WERI-Rb-1 (cell line): ENCODE measurements at regions not wholly inside any gene's neighbourhood (a gene's known extent, or its start where the extent isn't known, plus 50 kb on each side); places are given as distances from the start of the nearest gene placed in this dataset.
A peak's percentile ranks its signal among the peaks of the same experiment; 100 is the strongest.

ENCODE experiments used
- DNase-seq: peaks from one replicate; pipeline ENCODE4 v3.0.0-alpha.2; 2020
- H3K27ac ChIP-seq: fragments of 250-450 bp; sonication (Bioruptor Pico); 2 replicates; pipeline ENCODE4 v1.5.1; 2020; ENCODE audit warnings: mild to moderate bottlenecking, moderate library complexity
- H3K27me3 ChIP-seq: fragments of 250-450 bp; sonication (Bioruptor Pico); 2 replicates; pipeline ENCODE4 v1.5.1; 2021; ENCODE audit warnings: mild to moderate bottlenecking, low read depth, moderate library complexity; ENCODE audit not compliant: insufficient read depth, severe bottlenecking
- H3K36me3 ChIP-seq: fragments of 250-450 bp; sonication (Bioruptor Pico); 2 replicates; pipeline ENCODE4 v1.5.1; 2020; ENCODE audit warnings: mild to moderate bottlenecking, moderate library complexity
- H3K4me3 ChIP-seq: 2 replicates; pipeline ENCODE4 v1.5.1; 2011; ENCODE audit warnings: low read depth, mild to moderate bottlenecking, control low read depth, low read length
- H3K9me3 ChIP-seq: fragments of 250-450 bp; sonication (Bioruptor Pico); 2 replicates; pipeline ENCODE4 v1.5.1; 2021; ENCODE audit warnings: mild to moderate bottlenecking, moderate library complexity; ENCODE audit not compliant: severe bottlenecking
- TF ChIP-seq, protein P1 (sequence below): IDR thresholded peaks from 2 replicates; pipeline ENCODE4 v1.5.1; 2011; ENCODE audit warnings: low read depth, mild to moderate bottlenecking, control low read depth, inconsistent platforms, low read length

DNA sequence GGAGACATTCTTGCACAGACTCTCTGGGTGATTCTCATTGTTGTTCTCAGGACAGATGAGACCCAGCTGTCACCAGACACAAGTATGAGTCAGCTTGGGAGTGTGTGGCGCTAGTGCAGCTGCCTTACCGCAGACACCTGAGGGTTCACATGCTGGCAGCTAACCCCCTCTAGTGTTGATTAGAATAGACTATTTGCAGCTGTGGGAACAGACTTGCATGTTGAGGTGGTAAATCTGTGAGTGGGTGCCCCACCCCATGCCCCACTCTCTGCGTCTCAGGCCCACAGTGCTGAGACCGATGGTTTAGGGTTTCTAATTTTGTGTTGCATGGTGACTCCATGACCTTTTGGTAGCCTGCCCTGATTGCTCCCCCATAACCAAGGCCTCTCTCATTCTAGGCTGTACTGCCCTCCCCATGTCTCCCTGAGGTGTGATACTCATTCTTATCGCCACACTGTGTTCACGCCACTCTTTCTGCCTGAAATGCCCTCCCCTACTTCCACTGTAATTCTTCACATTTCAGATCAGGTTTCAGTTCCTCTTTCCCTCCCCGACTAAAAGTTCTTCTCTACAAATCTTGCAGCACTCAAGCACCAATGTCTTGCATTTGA, 73.7 kb upstream of the KIRREL3 start:
- Histone ChIP-seq H3K27ac (no peak overlapping the region), H3K9me3 (no peaks in the 10 kb centered on the region), H3K4me3 (no peak overlapping the region), H3K27me3 (no peaks in the 10 kb centered on the region), H3K36me3 (no peaks in the 10 kb centered on the region)
- peak; percentile 75 for DNase-seq
- TF ChIP-seq, protein P1, sequence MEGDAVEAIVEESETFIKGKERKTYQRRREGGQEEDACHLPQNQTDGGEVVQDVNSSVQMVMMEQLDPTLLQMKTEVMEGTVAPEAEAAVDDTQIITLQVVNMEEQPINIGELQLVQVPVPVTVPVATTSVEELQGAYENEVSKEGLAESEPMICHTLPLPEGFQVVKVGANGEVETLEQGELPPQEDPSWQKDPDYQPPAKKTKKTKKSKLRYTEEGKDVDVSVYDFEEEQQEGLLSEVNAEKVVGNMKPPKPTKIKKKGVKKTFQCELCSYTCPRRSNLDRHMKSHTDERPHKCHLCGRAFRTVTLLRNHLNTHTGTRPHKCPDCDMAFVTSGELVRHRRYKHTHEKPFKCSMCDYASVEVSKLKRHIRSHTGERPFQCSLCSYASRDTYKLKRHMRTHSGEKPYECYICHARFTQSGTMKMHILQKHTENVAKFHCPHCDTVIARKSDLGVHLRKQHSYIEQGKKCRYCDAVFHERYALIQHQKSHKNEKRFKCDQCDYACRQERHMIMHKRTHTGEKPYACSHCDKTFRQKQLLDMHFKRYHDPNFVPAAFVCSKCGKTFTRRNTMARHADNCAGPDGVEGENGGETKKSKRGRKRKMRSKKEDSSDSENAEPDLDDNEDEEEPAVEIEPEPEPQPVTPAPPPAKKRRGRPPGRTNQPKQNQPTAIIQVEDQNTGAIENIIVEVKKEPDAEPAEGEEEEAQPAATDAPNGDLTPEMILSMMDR: peak; percentile 69

DNA sequence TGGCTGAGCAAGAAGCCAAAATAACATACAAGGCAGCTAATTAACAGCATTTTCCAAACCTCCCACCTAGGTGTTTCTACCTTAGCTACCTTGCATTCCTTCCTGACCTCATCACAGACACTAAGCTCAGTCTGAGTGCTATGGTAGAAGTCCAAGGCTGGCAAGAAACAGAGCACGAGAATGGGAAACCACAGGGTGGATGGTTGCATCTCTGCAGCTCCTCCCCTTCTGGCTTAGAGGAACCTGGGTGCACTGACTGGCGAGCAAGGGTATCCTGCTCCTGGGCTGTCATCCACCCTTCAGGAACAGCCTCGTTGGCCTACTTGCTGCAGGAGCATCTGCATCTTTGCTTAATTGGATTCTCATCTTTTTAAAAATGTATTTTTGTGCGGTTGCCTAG, 73.1 kb upstream of the KIRREL3 start:
- no peak for DNase-seq
- TF ChIP-seq, protein P1: no peak
- Histone ChIP-seq H3K9me3 (no peaks in the 10 kb centered on the region), H3K27ac (no peak overlapping the region), H3K27me3 (no peaks in the 10 kb centered on the region), H3K36me3 (no peaks in the 10 kb centered on the region), H3K4me3 (no peak overlapping the region)

DNA sequence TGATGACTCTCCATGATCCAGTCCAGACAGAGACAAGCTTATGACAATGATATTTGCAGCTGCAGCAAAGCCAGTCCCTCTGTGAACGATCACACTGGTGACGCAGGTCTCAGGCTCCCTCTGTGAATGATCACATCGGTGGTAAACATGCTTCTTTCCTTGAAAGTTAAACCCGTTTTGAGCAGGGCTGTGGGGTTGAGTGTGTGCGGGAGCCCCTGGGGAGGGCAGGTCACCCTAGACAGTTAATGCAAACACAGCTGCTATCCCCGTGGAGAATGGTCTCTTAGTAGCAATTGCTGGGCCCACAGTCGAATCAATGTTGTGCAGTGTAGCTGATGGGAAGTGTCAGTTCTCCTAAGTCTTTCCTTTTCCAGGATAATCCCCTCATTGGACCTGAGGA, 71.0 kb upstream of the KIRREL3 start:
- Histone ChIP-seq H3K27ac (no peak overlapping the region), H3K9me3 (no peaks in the 10 kb centered on the region), H3K27me3 (no peaks in the 10 kb centered on the region), H3K36me3 (no peaks in the 10 kb centered on the region), H3K4me3 (no peak overlapping the region)
- DNase-seq: peak; percentile 11
- TF ChIP-seq, protein P1: no peak

DNA sequence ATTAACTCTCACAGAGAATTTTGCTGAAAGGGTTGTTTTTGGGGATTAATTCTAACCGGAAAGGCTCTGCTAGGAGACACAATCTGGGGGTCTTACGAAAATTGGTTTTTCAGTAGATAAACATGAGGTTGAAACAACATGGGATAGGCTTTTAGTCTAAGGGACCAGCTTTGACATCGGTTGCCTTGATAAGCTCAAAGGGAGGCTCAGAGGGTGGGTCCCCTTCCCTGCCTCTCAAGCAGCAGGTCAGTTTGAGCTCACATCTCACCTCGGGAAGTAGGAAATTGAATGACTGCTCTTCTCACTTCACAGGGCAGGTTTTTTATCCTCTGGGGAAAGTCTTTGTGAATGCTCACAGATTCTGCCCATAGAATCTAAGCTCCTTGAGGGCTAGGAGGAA, 70.2 kb upstream of the KIRREL3 start:
- Histone ChIP-seq H3K27ac (no peak overlapping the region), H3K27me3 (no peaks in the 10 kb centered on the region), H3K36me3 (no peaks in the 10 kb centered on the region), H3K9me3 (no peaks in the 10 kb centered on the region), H3K4me3 (no peak overlapping the region)
- TF ChIP-seq, protein P1: no peak
- no peak for DNase-seq

DNA sequence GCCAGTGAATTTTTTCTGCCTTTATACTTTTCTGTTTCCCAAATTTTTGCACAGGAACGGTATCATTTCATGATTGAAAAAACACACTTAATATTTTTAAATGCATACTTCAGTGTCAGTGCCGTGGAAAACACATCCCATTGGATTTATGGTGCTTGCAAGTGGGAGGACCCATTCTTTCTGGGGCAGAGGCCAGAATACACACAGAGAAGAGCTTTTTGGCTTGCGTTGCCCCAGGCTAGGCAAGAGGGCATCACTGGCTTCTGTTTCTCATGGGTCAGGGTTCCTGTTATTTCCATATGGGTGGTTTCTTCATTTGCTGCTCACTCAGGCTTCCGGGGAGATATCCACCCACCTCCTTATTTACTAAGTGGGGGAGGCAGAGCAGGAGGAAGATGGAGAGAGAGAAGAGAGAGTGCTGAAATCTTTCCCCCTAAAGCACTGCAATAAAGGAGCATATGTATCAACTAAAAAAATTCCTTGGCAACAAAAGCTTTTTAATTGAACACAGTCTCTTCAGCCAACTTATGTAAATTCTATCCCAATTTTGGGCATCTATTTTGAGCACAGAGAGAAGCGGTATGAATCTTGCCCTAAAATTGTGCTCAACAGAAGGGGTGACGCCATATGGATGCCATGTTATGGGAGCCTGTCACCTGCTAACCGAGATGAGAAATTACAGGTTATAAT, 66.0 kb upstream of the KIRREL3 start:
- Histone ChIP-seq H3K36me3 (no peaks in the 10 kb centered on the region), H3K4me3 (no peak overlapping the region), H3K27ac (no peak overlapping the region), H3K27me3 (no peaks in the 10 kb centered on the region), H3K9me3 (no peaks in the 10 kb centered on the region)
- DNase-seq: no peak
- TF ChIP-seq, protein P1: no peak

DNA sequence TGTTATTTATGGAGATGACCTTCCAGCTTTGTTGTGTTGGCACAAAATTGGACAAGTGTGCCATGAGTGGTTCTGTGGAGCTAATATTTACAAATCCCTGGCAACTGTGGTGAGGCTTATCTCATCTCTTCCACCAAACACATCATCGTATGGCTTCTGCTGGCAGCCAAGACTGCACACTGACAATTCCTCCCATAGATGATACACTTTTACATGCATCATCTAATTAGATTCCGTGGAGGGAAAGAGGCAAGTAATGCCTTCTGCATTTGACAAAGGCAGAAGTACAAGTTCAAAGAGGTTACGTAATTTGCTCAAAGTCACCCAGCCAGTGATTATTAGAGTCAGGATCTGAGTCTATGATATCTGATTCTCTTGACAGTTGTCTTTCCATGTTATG, 62.7 kb upstream of the KIRREL3 start:
- Histone ChIP-seq H3K36me3 (no peaks in the 10 kb centered on the region), H3K27me3 (no peaks in the 10 kb centered on the region), H3K27ac (no peak overlapping the region), H3K9me3 (no peaks in the 10 kb centered on the region), H3K4me3 (no peak overlapping the region)
- DNase-seq: no peak
- TF ChIP-seq, protein P1: no peak
